BJ (cell line): ENCODE measurements at regions not wholly inside any gene's neighbourhood (a gene's known extent, or its start where the extent isn't known, plus 50 kb on each side); places are given as distances from the start of the nearest gene placed in this dataset.

Source experiments
- CTCF ChIA-PET: fragments of 350-600 bp; formaldehyde crosslinking; extraction: SDS; loops from one replicate; lab custom pipeline; 2021; ENCODE audit warnings: antibody characterized with exemption, inconsistent platforms; lab: Yijun Ruan, JAX
- POLR2A ChIA-PET: fragments of 300-600 bp; sonication (Branson Sonifier 250); formaldehyde crosslinking; extraction: SDS; loops from one replicate; lab custom pipeline; 2021; ENCODE audit warnings: antibody characterized with exemption; lab: Charles Lee
- DNase-seq: peaks from one replicate; pipeline ENCODE4 v3.0.0-alpha.2; 2011; ENCODE audit warnings: low read depth
- H3K27me3 ChIP-seq: 2 replicates; pipeline ENCODE4 v1.6.0; 2011; ENCODE audit warnings: low read length; ENCODE audit not compliant: control insufficient read depth, insufficient read depth
- H3K36me3 ChIP-seq: 2 replicates; pipeline ENCODE4 v1.5.1; 2011; ENCODE audit warnings: low read length; ENCODE audit not compliant: control insufficient read depth, insufficient read depth
- H3K4me3 ChIP-seq: 2 replicates; pipeline ENCODE4 v1.5.1; 2011; ENCODE audit warnings: low read depth, mild to moderate bottlenecking, control low read depth, low read length
- TF ChIP-seq, protein P1 (sequence below): IDR thresholded peaks from 2 replicates; pipeline ENCODE4 v1.5.1; 2011; ENCODE audit warnings: low read depth, mild to moderate bottlenecking, control low read depth, inconsistent platforms, low read length, moderate library complexity; ENCODE audit not compliant: insufficient read depth

DNA sequence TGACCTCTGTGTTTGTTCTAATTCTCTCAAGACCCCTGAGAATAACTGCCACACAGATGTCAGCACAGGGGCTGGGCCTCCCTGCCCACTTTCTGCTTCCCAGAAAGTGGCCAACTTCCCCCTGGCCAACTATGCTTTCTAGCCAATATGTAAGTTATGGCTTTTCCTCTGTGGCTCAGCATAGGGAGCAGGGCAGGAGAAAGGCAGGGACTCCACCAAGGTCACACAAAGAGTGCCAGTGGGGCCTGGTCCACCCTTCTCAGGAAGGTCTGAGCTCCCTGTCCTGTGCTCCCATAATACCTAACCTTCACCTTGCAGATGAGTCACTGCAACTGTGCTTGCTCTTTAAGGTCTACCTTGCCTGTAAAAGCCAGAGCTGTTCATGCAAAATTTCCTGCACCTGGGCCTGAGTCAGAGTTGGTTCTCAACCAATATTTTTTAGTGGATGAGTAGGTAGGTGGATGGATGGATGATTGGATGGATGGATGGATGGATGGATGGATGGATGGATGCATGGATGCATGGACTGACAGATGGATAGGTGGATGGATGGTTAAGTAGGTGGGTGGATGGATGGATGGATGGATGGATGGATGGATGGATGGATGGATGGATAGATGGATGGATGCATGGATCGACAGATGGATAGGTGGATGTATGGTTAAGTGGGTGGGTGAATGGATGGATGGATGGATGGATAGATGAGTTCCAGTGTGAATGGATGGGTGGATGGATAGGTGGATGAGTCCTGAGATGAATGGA lies 64.2 kb downstream of the DIO3 start:
- ChIA-PET CTCF (interaction anchor here (0.6 kb wide), 1 partner anchor 391 kb away, joined by 4 read pairs; no protein-coding TSS in a partner anchor), POLR2A (no interaction called here)
- no peaks in the 10 kb centered on the region; the same call in 1 of the 2 replicates for H3K27me3 ChIP-seq
- H3K4me3 ChIP-seq = no peak overlapping the region
- no peaks in the 10 kb centered on the region for H3K36me3 ChIP-seq
- DNase-seq = no peak
- TF ChIP-seq, protein P1, sequence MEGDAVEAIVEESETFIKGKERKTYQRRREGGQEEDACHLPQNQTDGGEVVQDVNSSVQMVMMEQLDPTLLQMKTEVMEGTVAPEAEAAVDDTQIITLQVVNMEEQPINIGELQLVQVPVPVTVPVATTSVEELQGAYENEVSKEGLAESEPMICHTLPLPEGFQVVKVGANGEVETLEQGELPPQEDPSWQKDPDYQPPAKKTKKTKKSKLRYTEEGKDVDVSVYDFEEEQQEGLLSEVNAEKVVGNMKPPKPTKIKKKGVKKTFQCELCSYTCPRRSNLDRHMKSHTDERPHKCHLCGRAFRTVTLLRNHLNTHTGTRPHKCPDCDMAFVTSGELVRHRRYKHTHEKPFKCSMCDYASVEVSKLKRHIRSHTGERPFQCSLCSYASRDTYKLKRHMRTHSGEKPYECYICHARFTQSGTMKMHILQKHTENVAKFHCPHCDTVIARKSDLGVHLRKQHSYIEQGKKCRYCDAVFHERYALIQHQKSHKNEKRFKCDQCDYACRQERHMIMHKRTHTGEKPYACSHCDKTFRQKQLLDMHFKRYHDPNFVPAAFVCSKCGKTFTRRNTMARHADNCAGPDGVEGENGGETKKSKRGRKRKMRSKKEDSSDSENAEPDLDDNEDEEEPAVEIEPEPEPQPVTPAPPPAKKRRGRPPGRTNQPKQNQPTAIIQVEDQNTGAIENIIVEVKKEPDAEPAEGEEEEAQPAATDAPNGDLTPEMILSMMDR = no peak

GRCh38 chr14:101626331-101626730 lies 65.0 kb downstream of the DIO3 start:
- TF ChIP-seq, protein P1 = no peak
- DNase-seq = no peak
- Histone ChIP-seq H3K27me3 (no peaks in the 10 kb centered on the region; the same call in 1 of the 2 replicates), H3K36me3 (no peaks in the 10 kb centered on the region), H3K4me3 (no peak overlapping the region)
- ChIA-PET CTCF (interaction anchor here (3.9 kb wide), 1 partner anchor 1242 kb away, joined by 39 read pairs; no protein-coding TSS in a partner anchor), POLR2A (no interaction called here)

GRCh38 chr14:101627915-101628262 lies 66.6 kb downstream of the DIO3 start:
- ChIA-PET CTCF (interaction anchor here (0.8 to 3.9 kb wide), 6 partner anchors 9 to 1243 kb away, joined by 3 to 39 read pairs (median 7); no protein-coding TSS in a partner anchor), POLR2A (no interaction called here)
- no peak overlapping the region for H3K4me3 ChIP-seq
- no peaks in the 10 kb centered on the region for H3K36me3 ChIP-seq
- TF ChIP-seq, protein P1 = no peak
- no peaks in the 10 kb centered on the region; the same call in 1 of the 2 replicates for H3K27me3 ChIP-seq
- DNase-seq = no peak

DNA sequence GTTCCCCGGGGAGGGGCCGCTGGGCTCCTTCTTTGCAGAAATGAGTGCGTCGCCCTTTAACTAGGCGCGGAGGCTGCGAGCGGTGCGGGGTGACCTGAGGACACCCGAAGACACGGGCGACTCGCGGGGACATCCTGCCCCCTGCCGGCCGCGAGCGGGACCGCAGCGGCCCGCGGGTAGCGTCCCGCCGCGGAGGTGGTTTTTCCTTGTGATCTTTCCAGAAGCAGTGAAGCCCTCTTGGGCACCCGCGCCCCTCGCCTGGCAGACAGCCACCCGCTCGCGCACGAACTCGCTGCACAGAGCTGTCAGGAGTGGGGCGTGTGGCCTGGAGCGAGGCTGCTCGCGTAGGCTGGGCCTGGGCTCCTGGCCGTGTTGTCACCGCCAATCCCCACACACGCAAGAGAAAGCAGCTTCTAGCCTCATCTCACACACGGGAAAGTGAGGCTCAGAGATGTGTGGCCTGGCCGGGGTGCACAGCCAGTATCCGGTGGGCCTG lies 67.2 kb downstream of the DIO3 start:
- TF ChIP-seq, protein P1 = peak; percentile 74
- ChIA-PET POLR2A (no interaction called here), CTCF (interaction anchor here (0.6 to 3.9 kb wide), 12 partner anchors 10 to 1257 kb away, joined by 3 to 39 read pairs (median 5); a partner anchor contains a TSS)
- H3K4me3 ChIP-seq = peak overlapping the region; percentile 9; the same call in 1 of the 2 replicates
- no peak for DNase-seq
- H3K27me3 ChIP-seq = no peaks in the 10 kb centered on the region; the same call in 1 of the 2 replicates
- H3K36me3 ChIP-seq = no peaks in the 10 kb centered on the region

GRCh38 chr14:101628975-101629374 lies 67.7 kb downstream of the DIO3 start:
- Histone ChIP-seq H3K36me3 (no peaks in the 10 kb centered on the region), H3K4me3 (no peak overlapping the region), H3K27me3 (no peaks in the 10 kb centered on the region; the same call in 1 of the 2 replicates)
- POLR2A ChIA-PET = no interaction called here
- TF ChIP-seq, protein P1 = no peak
- CTCF ChIA-PET = interaction anchor here (0.6 to 3.9 kb wide), 12 partner anchors 10 to 1258 kb away, joined by 3 to 39 read pairs (median 5); a partner anchor contains a TSS
- no peak for DNase-seq
